Fibroblast of lung (primary cell): ENCODE measurements at regions not wholly inside any gene's neighbourhood (a gene's known extent, or its start where the extent isn't known, plus 50 kb on each side); places are given as distances from the start of the nearest gene placed in this dataset.

Experiments used
- EZH2 ChIP-seq: IDR thresholded peaks from 2 replicates; pipeline ENCODE4 v1.5.1; 2012; ENCODE audit warnings: low read length, control low read depth, mild to moderate bottlenecking; ENCODE audit errors: missing control alignments
- TF ChIP-seq, protein P1 (sequence below), 2 donors: IDR thresholded peaks in 1 of 2; conservative IDR thresholded peaks in 1 of 2; 1 replicate in 1 of 2; 2 replicates in 1 of 2; pipeline ENCODE4 v1.5.1; 2011 to 2012; ENCODE audit warnings: low read length in 2 of 2, control low read depth in 1 of 2, inconsistent platforms in 1 of 2, low read depth in 1 of 2, mild to moderate bottlenecking in 1 of 2

DNA sequence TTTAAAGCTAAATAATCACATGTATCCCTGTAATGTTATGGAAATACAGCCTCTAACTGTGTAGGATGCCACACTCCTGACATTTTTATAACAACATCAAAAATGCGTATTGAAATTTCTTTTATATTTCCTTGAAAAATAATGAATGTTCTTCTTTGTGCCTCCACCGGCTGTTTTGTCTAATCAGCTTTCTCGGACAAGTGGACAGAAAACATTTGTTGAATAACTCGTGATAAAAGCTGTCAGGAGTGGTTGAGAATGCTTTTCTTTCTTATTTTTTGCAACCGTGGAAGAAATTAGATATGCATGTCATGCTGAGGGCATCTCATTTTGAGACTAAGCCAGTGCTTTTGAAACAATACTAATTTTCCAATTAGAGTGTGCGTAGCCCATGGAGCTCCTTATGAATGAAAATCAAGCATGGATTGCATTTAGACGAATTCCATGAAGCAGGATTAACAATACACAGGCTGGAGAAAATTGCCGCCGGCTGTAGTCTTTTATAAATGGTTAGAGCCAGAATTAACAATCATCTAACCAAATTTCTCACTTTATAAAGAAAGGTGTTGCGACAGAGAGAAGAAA is 614.5 kb upstream of the LCORL start:
- TF ChIP-seq, protein P1, sequence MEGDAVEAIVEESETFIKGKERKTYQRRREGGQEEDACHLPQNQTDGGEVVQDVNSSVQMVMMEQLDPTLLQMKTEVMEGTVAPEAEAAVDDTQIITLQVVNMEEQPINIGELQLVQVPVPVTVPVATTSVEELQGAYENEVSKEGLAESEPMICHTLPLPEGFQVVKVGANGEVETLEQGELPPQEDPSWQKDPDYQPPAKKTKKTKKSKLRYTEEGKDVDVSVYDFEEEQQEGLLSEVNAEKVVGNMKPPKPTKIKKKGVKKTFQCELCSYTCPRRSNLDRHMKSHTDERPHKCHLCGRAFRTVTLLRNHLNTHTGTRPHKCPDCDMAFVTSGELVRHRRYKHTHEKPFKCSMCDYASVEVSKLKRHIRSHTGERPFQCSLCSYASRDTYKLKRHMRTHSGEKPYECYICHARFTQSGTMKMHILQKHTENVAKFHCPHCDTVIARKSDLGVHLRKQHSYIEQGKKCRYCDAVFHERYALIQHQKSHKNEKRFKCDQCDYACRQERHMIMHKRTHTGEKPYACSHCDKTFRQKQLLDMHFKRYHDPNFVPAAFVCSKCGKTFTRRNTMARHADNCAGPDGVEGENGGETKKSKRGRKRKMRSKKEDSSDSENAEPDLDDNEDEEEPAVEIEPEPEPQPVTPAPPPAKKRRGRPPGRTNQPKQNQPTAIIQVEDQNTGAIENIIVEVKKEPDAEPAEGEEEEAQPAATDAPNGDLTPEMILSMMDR (conservative IDR thresholded peaks at IDR 0.05 in 1 of 2, IDR thresholded peaks at IDR 0.05 in 1 of 2; ENCODE audit: low read depth in 1 of 2, low read length in 2 of 2) = no peak
- no peak for TF ChIP-seq EZH2
